GM23248 (cell line): ENCODE measurements at regions not wholly inside any gene's neighbourhood (a gene's known extent, or its start where the extent isn't known, plus 50 kb on each side); places are given as distances from the start of the nearest gene placed in this dataset.
"Not testable (repeated sequence)": the region's sequence is repeated elsewhere in the genome, so short reads cannot be mapped to it uniquely, and the experiment has no call there.

Source experiments
- DNase-seq: peaks from one replicate; pipeline ENCODE4 v3.0.0-alpha.2; 2015
- H2AFZ ChIP-seq: fragments of 200-600 bp; sonication (generic); 2 replicates; pipeline ENCODE4 v1.6.1; 2016; ENCODE audit warnings: antibody characterized with exemption
- H3F3A ChIP-seq: fragments of 200-600 bp; sonication (generic); 2 replicates; pipeline ENCODE4 v1.6.1; 2016; ENCODE audit warnings: mild to moderate bottlenecking, antibody characterized with exemption, mixed run types; ENCODE audit not compliant: insufficient read depth
- H3K27ac ChIP-seq: fragments of 200-600 bp; sonication (generic); 2 replicates; pipeline ENCODE4 v1.5.1; 2016; ENCODE audit warnings: mild to moderate bottlenecking
- H3K27me3 ChIP-seq: fragments of 200-600 bp; sonication (generic); replicated peaks from 2 replicates; pipeline ENCODE4 v1.6.1; 2016; ENCODE audit warnings: mild to moderate bottlenecking; ENCODE audit not compliant: insufficient read depth
- H3K36me3 ChIP-seq: fragments of 200-600 bp; sonication (generic); 2 replicates; pipeline ENCODE4 v1.6.1; 2016; ENCODE audit warnings: low read depth, mild to moderate bottlenecking
- H3K4me1 ChIP-seq: fragments of 200-600 bp; sonication (generic); 2 replicates; pipeline ENCODE4 v1.6.1; 2016; ENCODE audit warnings: mild to moderate bottlenecking; ENCODE audit not compliant: insufficient read depth
- H3K4me2 ChIP-seq: fragments of 200-600 bp; sonication (generic); one replicate; pipeline ENCODE4 v1.6.1; 2016; ENCODE audit warnings: mild to moderate bottlenecking; ENCODE audit not compliant: unreplicated experiment
- H3K4me3 ChIP-seq: fragments of 200-600 bp; sonication (generic); 2 replicates; pipeline ENCODE4 v1.5.1; 2016; ENCODE audit warnings: mild to moderate bottlenecking
- H3K79me2 ChIP-seq: fragments of 200-600 bp; sonication (generic); 2 replicates; pipeline ENCODE4 v1.6.1; 2016; ENCODE audit warnings: mild to moderate bottlenecking; ENCODE audit not compliant: insufficient read depth
- H3K9ac ChIP-seq: fragments of 200-600 bp; sonication (generic); 2 replicates; pipeline ENCODE4 v1.6.1; 2016; ENCODE audit warnings: mild to moderate bottlenecking
- H3K9me2 ChIP-seq: fragments of 200-600 bp; sonication (generic); 2 replicates; pipeline ENCODE4 v1.6.1; 2016; ENCODE audit warnings: mixed run types, mild to moderate bottlenecking, moderate library complexity; ENCODE audit not compliant: insufficient read depth
- H3K9me3 ChIP-seq: fragments of 200-600 bp; sonication (generic); one replicate; pipeline ENCODE4 v1.6.1; 2017; ENCODE audit warnings: low read depth
- H4K20me1 ChIP-seq: fragments of 200-600 bp; sonication (generic); 2 replicates; pipeline ENCODE4 v1.6.0; 2016; ENCODE audit not compliant: insufficient read depth
- EZH2 ChIP-seq: fragments of 200-600 bp; sonication (generic); IDR thresholded peaks from 2 replicates; pipeline ENCODE4 v1.6.1; 2018; ENCODE audit warnings: antibody characterized with exemption, mild to moderate bottlenecking; ENCODE audit not compliant: insufficient read depth, poor library complexity, severe bottlenecking
- EZH2phosphoT487 ChIP-seq: fragments of 200-600 bp; sonication (generic); IDR thresholded peaks from 2 replicates; pipeline ENCODE4 v1.6.1; 2018; ENCODE audit warnings: antibody characterized with exemption, moderate library complexity, mild to moderate bottlenecking, low read depth; ENCODE audit not compliant: insufficient read depth
- WGBS, 2 experiments: methylation state at CpG; one replicate each; pipeline ENCODE4 v1.1.6; 2015 to 2017; ENCODE audit warnings: low lambda C conversion rate in 2 of 2, low coverage in 1 of 2; ENCODE audit errors: missing lambda C conversion rate in 2 of 2; 5-methylcytosine and 5-hydroxymethylcytosine counted together
- in situ Hi-C: fragments of 300-500 bp; cut with MboI; formaldehyde crosslinking; loops from 2 replicates; pipeline ENCODE4 v1.15.0; 2020

- no peak overlapping the region for H3K4me2 ChIP-seq
- H3K9me3 ChIP-seq, result no peaks in the 10 kb centered on the region
- TF ChIP-seq EZH2 (no peak), EZH2phosphoT487 (no peak)
- no peak overlapping the region for H2AFZ ChIP-seq
- in situ Hi-C loops, result no loop called here
- DNase-seq, result no peak
- H3K27me3 ChIP-seq, result no peaks in the 10 kb centered on the region
- H3K36me3 ChIP-seq, result no peaks in the 10 kb centered on the region
- H3K9me2 ChIP-seq, result no peaks in the 10 kb centered on the region
- no peak overlapping the region for H3K9ac ChIP-seq
- H3K27ac ChIP-seq, result no peak overlapping the region
- no peaks in the 10 kb centered on the region for H3K79me2 ChIP-seq
- no peaks in the 10 kb centered on the region for H3F3A ChIP-seq
- H3K4me1 ChIP-seq, result no peaks in the 10 kb centered on the region
- no peak overlapping the region for H3K4me3 ChIP-seq
- H4K20me1 ChIP-seq, result no peaks in the 10 kb centered on the region
- 0% methylated on average over 2 of the region's 2 CpGs for WGBS, 2 experiments
Observed at GRCh38 chr6:153309651-153310050, 178.6 kb upstream of the RGS17 start.

DNA sequence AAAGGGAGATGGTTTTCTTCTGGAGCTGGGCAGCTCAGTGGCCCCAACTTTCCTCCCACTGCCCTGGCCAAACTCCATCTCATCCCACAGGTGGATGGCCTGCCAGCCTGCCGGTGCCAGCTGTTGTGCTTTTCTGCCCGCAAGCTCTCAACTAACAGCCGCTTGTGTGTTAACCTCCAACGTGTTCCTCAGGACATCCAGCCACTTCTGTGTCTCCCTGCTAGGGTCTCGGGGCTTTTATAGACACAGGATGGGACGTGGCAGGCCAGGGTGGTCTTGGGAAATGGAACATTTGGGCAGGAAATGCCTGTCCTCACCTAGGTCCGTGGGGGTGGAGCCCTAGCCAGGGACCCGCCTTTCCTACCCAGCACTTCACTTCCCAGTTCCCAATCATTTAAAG lies 171.1 kb upstream of the RGS17 start:
- Histone ChIP-seq H2AFZ (no peak overlapping the region), H4K20me1 (no peaks in the 10 kb centered on the region), H3K36me3 (no peaks in the 10 kb centered on the region), H3K4me1 (no peaks in the 10 kb centered on the region), H3K9me2 (no peaks in the 10 kb centered on the region; the same call in 1 of the 2 replicates), H3K4me2 (no peak overlapping the region), H3K4me3 (no peak overlapping the region), H3K9me3 (no peaks in the 10 kb centered on the region), H3K9ac (no peak overlapping the region), H3K27ac (no peak overlapping the region), H3K79me2 (no peaks in the 10 kb centered on the region), H3F3A (no peaks in the 10 kb centered on the region), H3K27me3 (no peaks in the 10 kb centered on the region)
- in situ Hi-C loops, result no loop called here
- DNase-seq, result no peak
- 30 to 33% methylated on average over 8 of the region's 8 CpGs for WGBS, 2 experiments
- TF ChIP-seq EZH2phosphoT487 (no peak), EZH2 (no peak)

- Histone ChIP-seq H3K4me3 (no peak overlapping the region), H4K20me1 (no peaks in the 10 kb centered on the region), H3K4me2 (no peak overlapping the region), H3K27ac (no peak overlapping the region), H3K79me2 (no peaks in the 10 kb centered on the region), H2AFZ (no peak overlapping the region), H3K9me3 (no peaks in the 10 kb centered on the region), H3F3A (no peaks in the 10 kb centered on the region), H3K27me3 (no peaks in the 10 kb centered on the region), H3K9ac (no peak overlapping the region), H3K4me1 (no peaks in the 10 kb centered on the region), H3K9me2 (no peaks in the 10 kb centered on the region; the same call in 1 of the 2 replicates), H3K36me3 (no peaks in the 10 kb centered on the region)
- 16 to 23% methylated on average over 6 of the region's 6 CpGs for WGBS, 2 experiments
- no peak for DNase-seq
- in situ Hi-C loops, result no loop called here
- TF ChIP-seq EZH2 (no peak), EZH2phosphoT487 (no peak)
Observed at GRCh38 chr6:153301602-153302001, 170.5 kb upstream of the RGS17 start.

DNA sequence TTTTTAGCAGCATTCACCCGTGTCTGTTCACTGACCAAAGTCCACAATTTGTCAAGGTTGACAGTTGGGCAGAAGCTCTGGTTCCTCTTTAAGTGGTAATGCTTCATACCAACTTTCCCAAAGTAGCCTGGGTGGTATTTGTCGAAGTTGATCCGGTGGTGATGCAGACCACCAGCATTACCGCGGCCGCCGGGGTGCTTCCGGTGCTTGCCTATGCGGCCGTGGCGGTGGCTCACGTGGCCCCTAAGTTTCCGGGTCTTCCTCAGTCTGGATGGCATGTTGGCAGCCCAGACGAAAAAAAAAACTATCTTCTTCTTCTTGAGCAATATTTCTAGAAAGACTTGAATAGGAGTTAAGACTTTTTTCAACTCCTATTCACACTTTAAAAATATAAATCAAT lies 151.4 kb upstream of the RGS17 start:
- H3K4me3 ChIP-seq, H3K9me2 ChIP-seq, H2AFZ ChIP-seq, H3K36me3 ChIP-seq, H3K9me3 ChIP-seq, DNase-seq, H3K9ac ChIP-seq, H3K27ac ChIP-seq, H3K27me3 ChIP-seq, in situ Hi-C loops, H4K20me1 ChIP-seq, H3F3A ChIP-seq, H3K4me1 ChIP-seq, H3K4me2 ChIP-seq, H3K79me2 ChIP-seq: not testable (repeated sequence)
- WGBS, 2 experiments, result 64 to 72% methylated on average over 14 of the region's 14 CpGs

DNA sequence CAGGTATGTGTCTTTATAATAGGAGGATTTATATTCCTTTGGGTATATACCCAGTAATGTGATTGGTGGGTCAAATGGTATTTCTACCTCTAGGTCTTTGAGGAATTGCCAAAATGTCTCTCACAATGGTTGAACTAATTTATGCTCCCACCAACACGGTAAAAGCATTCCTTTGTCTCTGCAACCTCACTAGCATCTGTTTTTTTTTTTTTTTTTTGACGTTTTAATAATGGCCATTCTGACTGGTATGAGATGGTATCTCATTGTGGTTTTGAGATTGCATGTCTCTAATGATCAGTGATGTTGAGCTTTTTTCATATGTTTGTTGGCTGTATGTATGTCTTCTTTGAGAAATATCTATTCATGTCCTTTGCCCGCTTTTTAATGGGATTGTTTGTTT lies 144.9 kb upstream of the RGS17 start:
- in situ Hi-C loops, result no loop called here
- H3K9ac ChIP-seq, result no peak overlapping the region
- no peaks in the 10 kb centered on the region for H4K20me1 ChIP-seq
- no peaks in the 10 kb centered on the region for H3K4me1 ChIP-seq
- no peak for TF ChIP-seq EZH2
- no peak for TF ChIP-seq EZH2phosphoT487
- H3K9me3 ChIP-seq, result no peaks in the 10 kb centered on the region
- WGBS, 2 experiments, result 6 to 10% methylated on average over 3 of the region's 3 CpGs
- H3K27me3 ChIP-seq, result no peaks in the 10 kb centered on the region
- no peaks in the 10 kb centered on the region for H3K36me3 ChIP-seq
- no peak for DNase-seq
- no peak overlapping the region for H3K27ac ChIP-seq
- H3K4me2 ChIP-seq, result no peak overlapping the region
- H3F3A ChIP-seq, result no peaks in the 10 kb centered on the region
- H3K9me2 ChIP-seq, result no peaks in the 10 kb centered on the region
- no peaks in the 10 kb centered on the region for H3K79me2 ChIP-seq
- no peak overlapping the region for H3K4me3 ChIP-seq
- H2AFZ ChIP-seq, result no peak overlapping the region
